ENCODE measurements at regions not wholly inside any gene's neighbourhood (a gene's known extent, or its start where the extent isn't known, plus 50 kb on each side); places are given as distances from the start of the nearest gene placed in this dataset.

DNA sequence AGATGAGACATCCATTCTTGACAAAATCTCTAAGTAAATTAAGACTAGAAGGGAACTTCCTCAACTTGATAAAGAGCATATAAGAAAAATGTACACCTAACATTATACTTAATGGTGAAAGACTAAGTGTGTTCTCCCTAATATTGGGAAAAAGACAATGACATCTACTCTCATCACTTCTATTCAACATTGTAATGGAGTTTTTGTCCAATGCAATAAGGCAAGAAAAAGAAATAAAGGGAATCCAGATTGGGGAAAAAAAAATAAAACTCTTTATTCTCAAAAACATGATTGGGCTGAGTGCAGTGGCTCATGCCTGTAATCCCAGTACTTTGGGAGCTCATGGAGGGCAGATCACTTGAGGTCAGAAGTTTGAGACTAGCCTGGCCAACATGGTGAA is 131.1 kb upstream of the JUN start:
- TF ChIP-seq CTCF (IDR thresholded peaks at IDR 0.05), result no peak
- no peak for TF ChIP-seq POLR2A (IDR thresholded peaks at IDR 0.05)
- H3K4me3 ChIP-seq (ENCODE audit: low read depth, poor library complexity, severe bottlenecking), result no peak overlapping the region
- intact Hi-C loops (cut with DNase I; ENCODE audit: low total_unique reads), result no loop called here
- no peak for DNase-seq (ENCODE audit: low spot score in 2 of 2)

DNA sequence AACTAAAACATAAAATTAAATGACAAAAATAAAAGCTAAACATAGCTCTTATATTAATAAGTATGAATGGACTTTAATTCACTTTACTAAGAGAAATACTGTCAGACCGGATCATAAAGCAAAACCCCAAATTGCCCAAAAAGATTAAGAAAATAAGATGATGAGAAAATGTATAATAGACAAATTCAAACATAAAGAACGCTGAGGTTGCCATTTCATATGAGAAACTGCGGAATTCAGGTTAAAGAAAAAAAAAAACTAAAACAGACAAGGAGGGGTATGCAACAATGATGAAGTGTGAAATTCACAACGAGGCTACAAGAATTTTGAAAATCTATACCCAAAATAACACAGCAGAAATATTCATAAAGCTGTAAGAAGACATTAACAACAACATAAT is 133.6 kb upstream of the JUN start:
- DNase-seq (ENCODE audit: low spot score in 2 of 2), result no peak
- no peak for TF ChIP-seq CTCF (IDR thresholded peaks at IDR 0.05)
- TF ChIP-seq POLR2A (IDR thresholded peaks at IDR 0.05), result no peak
- 86 to 88% methylated on average over 4 of the region's 4 CpGs for WGBS, 2 donors
- intact Hi-C loops (cut with DNase I; ENCODE audit: low total_unique reads), result no loop called here
- H3K4me3 ChIP-seq (ENCODE audit: low read depth, poor library complexity, severe bottlenecking), result no peak overlapping the region

DNA sequence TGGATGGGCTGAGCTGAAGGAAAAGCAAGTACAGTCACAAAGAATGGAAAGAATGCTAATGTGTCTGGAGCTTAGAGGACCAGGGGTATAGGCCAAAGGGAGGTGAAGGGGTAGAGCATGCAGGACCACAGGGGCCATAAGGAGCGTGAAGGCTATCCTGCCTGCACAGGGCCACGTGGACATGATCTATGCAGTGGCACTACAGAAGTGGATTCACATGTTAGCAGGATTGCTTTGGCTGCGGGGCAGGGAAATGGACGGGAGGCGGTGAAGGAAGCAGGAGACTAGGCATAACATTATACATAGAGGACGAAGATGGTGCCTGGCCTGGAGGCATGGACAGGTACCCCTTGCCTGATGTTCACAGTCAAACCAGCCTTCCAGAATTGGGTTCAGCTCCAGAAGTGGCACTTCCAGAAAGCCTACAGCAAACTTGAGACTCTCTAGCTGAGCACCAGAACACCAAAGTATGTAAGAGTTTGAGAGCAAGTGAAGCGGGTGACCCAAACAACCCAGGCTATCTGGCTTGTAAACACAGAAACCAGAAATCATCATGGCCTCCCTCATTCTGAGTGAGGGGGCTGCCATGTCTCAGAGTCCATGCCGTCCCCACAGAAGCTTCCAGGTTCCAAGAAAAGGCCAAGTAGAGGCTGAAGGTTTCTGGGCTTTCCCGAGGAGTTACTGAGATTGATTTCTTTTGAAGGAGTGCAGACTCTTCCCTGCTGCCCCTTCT is 135.5 kb upstream of the JUN start:
- no peak overlapping the region for H3K4me3 ChIP-seq (ENCODE audit: low read depth, poor library complexity, severe bottlenecking)
- TF ChIP-seq CTCF (IDR thresholded peaks at IDR 0.05) (no peak), POLR2A (IDR thresholded peaks at IDR 0.05) (no peak)
- no peak for DNase-seq (ENCODE audit: low spot score in 2 of 2)
- intact Hi-C loops (cut with DNase I; ENCODE audit: low total_unique reads), result no loop called here
- 87 to 90% methylated on average over 9 of the region's 9 CpGs for WGBS, 2 donors

- no peak for DNase-seq (ENCODE audit: low spot score in 2 of 2)
- TF ChIP-seq CTCF (IDR thresholded peaks at IDR 0.05) (no peak), POLR2A (IDR thresholded peaks at IDR 0.05) (no peak)
- no peak overlapping the region for H3K4me3 ChIP-seq (ENCODE audit: low read depth, poor library complexity, severe bottlenecking)
- intact Hi-C loops (cut with DNase I; ENCODE audit: low total_unique reads), result no loop called here
- 79 to 80% methylated on average over 4 of the region's 4 CpGs for WGBS, 2 donors
These were observed 136.1 kb upstream of the JUN start for GRCh38 chr1:58919959-58920321.

DNA sequence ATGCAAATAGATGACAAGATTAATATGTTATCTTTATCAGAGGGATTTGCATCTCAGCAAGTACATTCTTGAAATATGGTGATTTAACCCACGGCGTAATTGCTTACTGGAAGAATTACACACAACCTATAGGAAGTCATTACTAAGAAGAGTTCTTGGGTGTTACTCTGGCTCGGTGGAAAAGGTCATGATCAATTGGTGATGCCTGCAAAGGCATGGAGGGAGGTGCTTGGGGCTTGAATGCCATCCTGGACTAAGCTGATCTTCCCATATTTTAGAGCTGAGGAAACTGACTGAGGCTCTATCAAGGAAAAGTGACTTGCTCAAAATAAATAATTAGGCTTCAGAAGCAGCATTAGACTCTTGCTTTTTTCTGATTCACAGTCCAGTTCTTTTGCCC is 137.5 kb upstream of the JUN start:
- no peak overlapping the region for H3K4me3 ChIP-seq (ENCODE audit: low read depth, poor library complexity, severe bottlenecking)
- TF ChIP-seq CTCF (IDR thresholded peaks at IDR 0.05) (no peak), POLR2A (IDR thresholded peaks at IDR 0.05) (no peak)
- WGBS, 2 donors, result 64 to 80% methylated on average over 3 of the region's 3 CpGs
- intact Hi-C loops (cut with DNase I; ENCODE audit: low total_unique reads), result no loop called here
- no peak for DNase-seq (ENCODE audit: low spot score in 2 of 2)

DNA sequence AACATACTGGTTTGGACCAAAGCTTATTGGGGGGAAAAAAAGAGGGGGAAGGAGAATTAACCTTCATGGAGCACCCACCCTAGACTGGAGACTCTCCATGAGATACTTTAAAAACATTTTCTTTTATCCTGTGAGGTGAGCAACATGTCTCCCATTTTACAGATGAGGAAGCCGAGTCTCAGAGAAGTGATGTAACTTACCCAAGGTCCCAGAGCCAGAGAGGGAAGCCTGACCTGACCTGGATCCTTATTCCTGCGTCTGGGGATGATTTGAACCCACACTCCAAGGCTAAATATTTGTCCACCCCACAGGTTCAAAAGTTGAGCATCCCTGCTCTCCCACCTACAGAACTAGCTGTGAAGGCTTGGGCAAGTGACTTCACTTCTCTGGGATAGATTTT is 137.9 kb upstream of the JUN start:
- no peak for TF ChIP-seq CTCF (IDR thresholded peaks at IDR 0.05)
- no peak for TF ChIP-seq POLR2A (IDR thresholded peaks at IDR 0.05)
- WGBS, 2 donors, result 89 to 95% methylated on average over 2 of the region's 2 CpGs
- no peak for DNase-seq (ENCODE audit: low spot score in 2 of 2)
- intact Hi-C loops (cut with DNase I; ENCODE audit: low total_unique reads), result no loop called here
- no peak overlapping the region for H3K4me3 ChIP-seq (ENCODE audit: low read depth, poor library complexity, severe bottlenecking)

All from lower leg skin (tissue), 4 donors.